ENCODE measurements at regions not wholly inside any gene's neighbourhood (a gene's known extent, or its start where the extent isn't known, plus 50 kb on each side); places are given as distances from the start of the nearest gene placed in this dataset.

DNA sequence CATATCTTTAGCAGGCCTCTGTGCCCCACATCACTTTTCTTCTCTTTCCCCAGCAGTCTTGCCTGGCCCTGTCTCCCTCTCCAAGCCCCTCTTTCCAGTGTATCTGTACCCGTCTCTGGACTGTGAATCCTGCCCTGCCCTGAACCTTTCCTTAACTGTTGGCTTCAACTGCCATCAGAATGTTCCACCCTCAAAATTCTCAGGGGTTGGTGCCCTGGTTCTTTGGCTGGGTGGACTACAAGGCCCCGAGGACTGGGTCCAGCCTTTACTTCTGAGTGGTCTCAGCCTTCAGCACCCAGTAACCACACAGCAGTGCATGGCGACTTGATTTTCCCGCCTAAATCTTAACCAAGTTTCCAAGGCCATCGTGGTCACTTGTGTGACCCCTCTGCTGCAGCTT, 333.5 kb upstream of the RGMA start:
- TF ChIP-seq GATA2 (IDR thresholded peaks at IDR 0.05; ENCODE audit: low read depth, low read length) (no peak), GATA3 (IDR thresholded peaks at IDR 0.05; ENCODE audit: low read depth, low read length) (no peak)

Data from SH-SY5Y (cell line).